ENCODE measurements at regions not wholly inside any gene's neighbourhood (a gene's known extent, or its start where the extent isn't known, plus 50 kb on each side); places are given as distances from the start of the nearest gene placed in this dataset.

- Histone ChIP-seq H3K27ac (ENCODE audit: low read depth, low read length) (no peak overlapping the region), H3K27me3 (ENCODE audit: control insufficient read depth, insufficient read depth, low read length) (peaks cover 18% of the 10 kb centered on the region), H3K4me3 (ENCODE audit: low read depth, low read length) (no peak overlapping the region), H3K9me3 (ENCODE audit: control insufficient read depth, insufficient read depth, low read length) (no peaks in the 10 kb centered on the region; the same call in 1 of the 2 replicates)
- ChIA-PET POLR2A (no interaction called here), CTCF (no interaction called here)
- TF ChIP-seq, protein P1, sequence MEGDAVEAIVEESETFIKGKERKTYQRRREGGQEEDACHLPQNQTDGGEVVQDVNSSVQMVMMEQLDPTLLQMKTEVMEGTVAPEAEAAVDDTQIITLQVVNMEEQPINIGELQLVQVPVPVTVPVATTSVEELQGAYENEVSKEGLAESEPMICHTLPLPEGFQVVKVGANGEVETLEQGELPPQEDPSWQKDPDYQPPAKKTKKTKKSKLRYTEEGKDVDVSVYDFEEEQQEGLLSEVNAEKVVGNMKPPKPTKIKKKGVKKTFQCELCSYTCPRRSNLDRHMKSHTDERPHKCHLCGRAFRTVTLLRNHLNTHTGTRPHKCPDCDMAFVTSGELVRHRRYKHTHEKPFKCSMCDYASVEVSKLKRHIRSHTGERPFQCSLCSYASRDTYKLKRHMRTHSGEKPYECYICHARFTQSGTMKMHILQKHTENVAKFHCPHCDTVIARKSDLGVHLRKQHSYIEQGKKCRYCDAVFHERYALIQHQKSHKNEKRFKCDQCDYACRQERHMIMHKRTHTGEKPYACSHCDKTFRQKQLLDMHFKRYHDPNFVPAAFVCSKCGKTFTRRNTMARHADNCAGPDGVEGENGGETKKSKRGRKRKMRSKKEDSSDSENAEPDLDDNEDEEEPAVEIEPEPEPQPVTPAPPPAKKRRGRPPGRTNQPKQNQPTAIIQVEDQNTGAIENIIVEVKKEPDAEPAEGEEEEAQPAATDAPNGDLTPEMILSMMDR (IDR thresholded peaks at IDR 0.05; ENCODE audit: low read depth, low read length): no peak
- no peak for DNase-seq (ENCODE audit: low read depth, low spot score)
Observed at GRCh38 chr6:33963136-33963750, 159.4 kb upstream of the MLN start.

- peaks cover 16% of the 10 kb centered on the region for H3K27me3 ChIP-seq (ENCODE audit: control insufficient read depth, insufficient read depth, low read length)
- ChIA-PET POLR2A (no interaction called here), CTCF (interaction anchor here (0.5 kb wide), 1 partner anchor 246 kb away, joined by 3 read pairs; no protein-coding TSS in a partner anchor)
- TF ChIP-seq, protein P1 (IDR thresholded peaks at IDR 0.05; ENCODE audit: low read depth, low read length): no peak
- no peak overlapping the region for H3K4me3 ChIP-seq (ENCODE audit: low read depth, low read length)
- H3K27ac ChIP-seq (ENCODE audit: low read depth, low read length): no peak overlapping the region
- no peak for DNase-seq (ENCODE audit: low read depth, low spot score)
- no peaks in the 10 kb centered on the region; the same call in 1 of the 2 replicates for H3K9me3 ChIP-seq (ENCODE audit: control insufficient read depth, insufficient read depth, low read length)
Observed at GRCh38 chr6:33962246-33963027, 158.6 kb upstream of the MLN start.

DNA sequence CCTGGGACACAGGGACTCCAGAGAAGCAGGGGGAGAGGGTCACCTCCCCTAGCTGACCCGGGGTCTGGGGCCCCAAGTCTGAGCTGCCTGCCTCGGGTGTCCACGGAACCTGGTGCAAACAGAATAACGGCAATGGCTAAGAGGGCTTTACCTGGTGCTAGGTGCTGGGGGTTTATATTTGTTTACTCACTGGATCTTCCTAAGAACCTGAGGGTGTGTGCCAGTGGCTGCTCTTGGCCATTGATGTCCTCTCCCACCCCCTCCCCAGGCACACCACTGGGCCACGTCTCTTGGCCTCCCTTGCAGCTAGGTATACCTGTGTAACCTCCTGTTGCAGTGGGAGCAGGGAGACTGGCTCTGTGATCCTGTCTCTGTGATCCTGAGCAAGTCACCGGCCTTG lies 157.9 kb upstream of the MLN start:
- Histone ChIP-seq H3K27me3 (ENCODE audit: control insufficient read depth, insufficient read depth, low read length) (peaks cover 14% of the 10 kb centered on the region), H3K4me3 (ENCODE audit: low read depth, low read length) (no peak overlapping the region), H3K27ac (ENCODE audit: low read depth, low read length) (no peak overlapping the region), H3K9me3 (ENCODE audit: control insufficient read depth, insufficient read depth, low read length) (no peaks in the 10 kb centered on the region; the same call in 1 of the 2 replicates)
- TF ChIP-seq, protein P1 (IDR thresholded peaks at IDR 0.05; ENCODE audit: low read depth, low read length): no peak
- DNase-seq (ENCODE audit: low read depth, low spot score): no peak
- ChIA-PET POLR2A (no interaction called here), CTCF (no interaction called here)

- Histone ChIP-seq H3K27me3 (ENCODE audit: control insufficient read depth, insufficient read depth, low read length) (peaks cover 9% of the 10 kb centered on the region), H3K4me3 (ENCODE audit: low read depth, low read length) (no peak overlapping the region), H3K27ac (ENCODE audit: low read depth, low read length) (no peak overlapping the region), H3K9me3 (ENCODE audit: control insufficient read depth, insufficient read depth, low read length) (no peaks in the 10 kb centered on the region; the same call in 1 of the 2 replicates)
- TF ChIP-seq, protein P1 (IDR thresholded peaks at IDR 0.05; ENCODE audit: low read depth, low read length): no peak
- no peak for DNase-seq (ENCODE audit: low read depth, low spot score)
- ChIA-PET POLR2A (no interaction called here), CTCF (no interaction called here)
Observed at GRCh38 chr6:33960345-33961313, 156.8 kb upstream of the MLN start.
